Coronary artery (tissue), 2 donors: ENCODE measurements at regions not wholly inside any gene's neighbourhood (a gene's known extent, or its start where the extent isn't known, plus 50 kb on each side); places are given as distances from the start of the nearest gene placed in this dataset.

Source experiments
- DNase-seq: peaks from one replicate; pipeline ENCODE4 v3.0.0-alpha.2; 2017; ENCODE audit warnings: low spot score
- H3K27ac ChIP-seq, 2 donors: fragments of 200-600 bp; sonication (generic); one replicate each; pipeline ENCODE4 v1.5.1; 2016 to 2019
- H3K4me3 ChIP-seq: fragments of 200-600 bp; sonication (generic); 2 replicates; pipeline ENCODE4 v1.5.1; 2016; ENCODE audit warnings: mild to moderate bottlenecking, moderate library complexity
- TF ChIP-seq, protein P1 (sequence below): fragments of 200-600 bp; sonication (generic); IDR thresholded peaks from one replicate; pipeline ENCODE4 v1.5.1; 2019; ENCODE audit warnings: antibody characterized with exemption

DNA sequence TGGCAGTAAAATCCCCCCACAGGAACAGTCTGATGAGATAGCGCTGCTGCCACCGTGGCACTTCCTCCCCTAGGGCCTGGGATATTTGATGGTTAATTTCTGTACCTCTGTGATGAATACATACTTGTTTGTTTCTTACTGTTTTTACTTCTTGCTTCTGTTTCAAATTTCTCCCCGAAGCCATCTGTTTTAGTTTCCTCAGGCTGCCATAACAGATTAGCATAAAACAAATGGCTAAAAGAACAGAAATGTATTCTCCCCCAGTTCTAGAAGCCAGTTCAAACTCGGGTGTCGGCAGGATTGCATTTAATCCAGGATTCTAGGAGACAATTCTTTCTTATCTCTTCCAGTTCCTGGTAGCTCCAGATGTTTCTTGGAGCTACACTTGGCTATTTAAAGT is 435.9 kb downstream of the DSEL start:
- H3K4me3 ChIP-seq = no peak overlapping the region
- TF ChIP-seq, protein P1, sequence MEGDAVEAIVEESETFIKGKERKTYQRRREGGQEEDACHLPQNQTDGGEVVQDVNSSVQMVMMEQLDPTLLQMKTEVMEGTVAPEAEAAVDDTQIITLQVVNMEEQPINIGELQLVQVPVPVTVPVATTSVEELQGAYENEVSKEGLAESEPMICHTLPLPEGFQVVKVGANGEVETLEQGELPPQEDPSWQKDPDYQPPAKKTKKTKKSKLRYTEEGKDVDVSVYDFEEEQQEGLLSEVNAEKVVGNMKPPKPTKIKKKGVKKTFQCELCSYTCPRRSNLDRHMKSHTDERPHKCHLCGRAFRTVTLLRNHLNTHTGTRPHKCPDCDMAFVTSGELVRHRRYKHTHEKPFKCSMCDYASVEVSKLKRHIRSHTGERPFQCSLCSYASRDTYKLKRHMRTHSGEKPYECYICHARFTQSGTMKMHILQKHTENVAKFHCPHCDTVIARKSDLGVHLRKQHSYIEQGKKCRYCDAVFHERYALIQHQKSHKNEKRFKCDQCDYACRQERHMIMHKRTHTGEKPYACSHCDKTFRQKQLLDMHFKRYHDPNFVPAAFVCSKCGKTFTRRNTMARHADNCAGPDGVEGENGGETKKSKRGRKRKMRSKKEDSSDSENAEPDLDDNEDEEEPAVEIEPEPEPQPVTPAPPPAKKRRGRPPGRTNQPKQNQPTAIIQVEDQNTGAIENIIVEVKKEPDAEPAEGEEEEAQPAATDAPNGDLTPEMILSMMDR = no peak
- DNase-seq = no peak
- no peak overlapping the region for H3K27ac ChIP-seq

DNA sequence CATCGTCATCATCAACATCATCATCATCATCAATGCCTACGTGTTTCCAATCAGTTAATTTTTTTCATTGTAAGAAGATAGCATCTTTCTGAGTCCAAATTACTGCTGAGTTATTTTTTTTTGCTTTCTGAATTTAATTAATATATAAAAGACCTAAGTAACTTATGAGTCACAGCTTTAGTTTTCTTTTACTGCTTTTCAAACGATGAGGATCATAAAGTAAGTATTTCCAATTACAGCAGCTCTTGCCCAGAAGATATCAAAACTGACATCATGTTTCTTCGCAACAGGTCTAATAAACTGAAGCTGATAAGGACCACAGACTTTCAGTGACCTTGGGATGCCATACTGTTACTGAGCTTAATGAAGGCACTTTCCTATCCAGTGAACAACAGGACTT is 442.2 kb downstream of the DSEL start:
- H3K27ac ChIP-seq = no peak overlapping the region
- TF ChIP-seq, protein P1 = no peak

DNA sequence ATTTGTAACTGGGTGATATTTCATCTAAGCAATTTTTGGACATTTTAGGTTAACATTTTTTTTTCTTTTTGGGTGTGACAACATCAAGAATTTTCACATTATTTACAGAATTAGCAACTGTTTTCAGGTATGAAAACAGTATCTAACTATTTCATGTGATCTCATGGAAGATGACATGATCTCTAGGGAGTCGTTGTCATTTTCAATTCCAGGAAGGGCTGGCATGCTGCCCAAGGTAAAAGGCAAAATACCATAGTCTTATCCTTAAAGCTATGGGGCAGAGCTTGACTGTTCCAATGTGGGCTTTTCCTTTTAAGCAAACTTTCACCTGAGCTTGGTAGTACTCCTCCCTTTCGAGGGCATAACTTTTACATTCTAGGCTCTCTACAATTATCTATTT is 443.7 kb downstream of the DSEL start:
- TF ChIP-seq, protein P1 = no peak
- H3K27ac ChIP-seq = no peak overlapping the region
- no peak overlapping the region for H3K4me3 ChIP-seq
- DNase-seq = no peak

More for the DNA sequence above, 442.2 kb downstream of the DSEL start:
- no peak for DNase-seq
- no peak overlapping the region for H3K4me3 ChIP-seq

DNA sequence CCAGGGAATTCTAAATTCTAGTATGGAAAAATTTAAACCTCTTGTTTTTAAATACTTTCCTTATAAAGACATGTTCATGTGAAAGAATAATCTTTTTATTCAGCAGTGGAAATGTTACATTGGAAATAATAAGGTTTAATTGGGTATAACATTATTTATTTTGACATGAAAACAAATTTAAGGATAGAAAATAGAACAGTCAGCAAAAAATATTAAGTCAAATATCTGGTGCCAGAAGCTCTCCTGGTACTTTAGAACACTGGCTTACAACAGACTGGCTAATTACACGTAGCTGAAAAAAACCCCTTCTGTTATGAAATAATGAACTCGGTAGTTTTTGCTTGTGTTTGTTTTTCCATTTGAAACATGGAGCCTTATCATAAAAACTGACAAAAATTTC is 447.9 kb downstream of the DSEL start:
- no peak overlapping the region for H3K27ac ChIP-seq
- no peak overlapping the region for H3K4me3 ChIP-seq
- DNase-seq = no peak
- TF ChIP-seq, protein P1 = no peak

DNA sequence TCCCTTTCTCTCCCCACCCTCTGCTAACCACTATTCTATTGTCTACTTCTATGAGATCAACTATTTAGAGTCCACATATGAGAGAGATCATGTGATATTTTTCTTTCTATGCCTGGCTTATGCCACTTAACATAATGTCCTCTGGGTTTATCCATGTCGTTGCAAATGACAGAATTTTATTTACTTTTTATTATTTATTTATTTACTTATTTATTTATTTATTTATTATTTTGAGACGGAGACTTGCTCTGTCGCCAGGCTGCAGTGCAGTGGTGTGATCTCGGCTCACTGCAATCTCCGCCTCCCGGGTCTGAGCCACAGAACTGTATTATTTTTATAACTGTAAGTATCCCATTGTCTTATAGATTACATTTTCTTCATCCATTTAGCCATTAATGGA is 443.4 kb upstream of the CDH19 start:
- no peak for DNase-seq
- no peak overlapping the region for H3K4me3 ChIP-seq
- TF ChIP-seq, protein P1 = no peak
- H3K27ac ChIP-seq = no peak overlapping the region

DNA sequence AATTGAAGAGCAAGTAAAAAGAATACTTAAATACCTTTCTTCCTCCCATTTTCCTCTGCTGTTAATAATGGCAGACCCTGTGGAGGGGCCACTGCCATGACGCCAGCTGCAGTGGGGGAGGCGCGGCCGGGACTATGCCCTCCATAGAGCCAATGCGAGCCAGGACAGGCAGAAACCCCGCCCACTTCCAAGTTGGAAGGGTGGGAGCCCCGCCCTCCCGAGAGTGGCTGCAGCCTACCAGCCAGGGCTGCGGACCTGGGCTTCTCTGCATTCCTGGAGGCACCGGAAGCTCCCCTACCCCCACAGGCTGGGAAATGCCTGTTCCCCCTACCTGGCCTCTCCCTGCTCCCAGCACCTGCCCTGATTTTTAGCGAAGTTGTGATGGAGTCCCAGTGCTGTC is 439.4 kb upstream of the CDH19 start:
- Histone ChIP-seq H3K4me3 (no peak overlapping the region), H3K27ac (no peak overlapping the region)
- DNase-seq = no peak
- TF ChIP-seq, protein P1 = no peak

DNA sequence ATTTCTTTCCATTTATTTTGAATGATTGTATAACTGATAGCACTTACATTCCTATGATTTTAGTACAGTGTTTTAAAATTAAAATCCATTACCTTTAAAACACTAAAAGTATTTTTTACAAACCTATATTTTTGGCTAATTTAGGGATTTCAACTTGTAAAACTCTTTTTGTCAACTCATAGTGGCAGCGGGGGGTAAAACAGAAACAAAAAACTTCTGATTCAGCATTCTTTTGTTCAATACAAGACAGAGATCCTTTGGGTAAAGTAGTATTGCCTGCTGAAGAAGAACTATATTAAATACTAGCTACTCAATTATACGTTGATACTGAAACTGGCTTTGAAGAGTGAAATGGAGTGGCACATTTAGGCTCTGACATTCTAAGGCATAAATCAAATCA is 437.4 kb upstream of the CDH19 start:
- TF ChIP-seq, protein P1 = no peak
- H3K4me3 ChIP-seq = no peak overlapping the region
- no peak overlapping the region for H3K27ac ChIP-seq
- DNase-seq = no peak
